ENCODE measurements at regions not wholly inside any gene's neighbourhood (a gene's known extent, or its start where the extent isn't known, plus 50 kb on each side); places are given as distances from the start of the nearest gene placed in this dataset.

- TF ChIP-seq, protein P1, sequence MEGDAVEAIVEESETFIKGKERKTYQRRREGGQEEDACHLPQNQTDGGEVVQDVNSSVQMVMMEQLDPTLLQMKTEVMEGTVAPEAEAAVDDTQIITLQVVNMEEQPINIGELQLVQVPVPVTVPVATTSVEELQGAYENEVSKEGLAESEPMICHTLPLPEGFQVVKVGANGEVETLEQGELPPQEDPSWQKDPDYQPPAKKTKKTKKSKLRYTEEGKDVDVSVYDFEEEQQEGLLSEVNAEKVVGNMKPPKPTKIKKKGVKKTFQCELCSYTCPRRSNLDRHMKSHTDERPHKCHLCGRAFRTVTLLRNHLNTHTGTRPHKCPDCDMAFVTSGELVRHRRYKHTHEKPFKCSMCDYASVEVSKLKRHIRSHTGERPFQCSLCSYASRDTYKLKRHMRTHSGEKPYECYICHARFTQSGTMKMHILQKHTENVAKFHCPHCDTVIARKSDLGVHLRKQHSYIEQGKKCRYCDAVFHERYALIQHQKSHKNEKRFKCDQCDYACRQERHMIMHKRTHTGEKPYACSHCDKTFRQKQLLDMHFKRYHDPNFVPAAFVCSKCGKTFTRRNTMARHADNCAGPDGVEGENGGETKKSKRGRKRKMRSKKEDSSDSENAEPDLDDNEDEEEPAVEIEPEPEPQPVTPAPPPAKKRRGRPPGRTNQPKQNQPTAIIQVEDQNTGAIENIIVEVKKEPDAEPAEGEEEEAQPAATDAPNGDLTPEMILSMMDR (IDR thresholded peaks at IDR 0.05; ENCODE audit: control extremely low read depth in 1 of 3, insufficient read depth in 1 of 3, low read depth in 1 of 3, low read length in 3 of 3), result no peak
- TF ChIP-seq, protein P2, sequence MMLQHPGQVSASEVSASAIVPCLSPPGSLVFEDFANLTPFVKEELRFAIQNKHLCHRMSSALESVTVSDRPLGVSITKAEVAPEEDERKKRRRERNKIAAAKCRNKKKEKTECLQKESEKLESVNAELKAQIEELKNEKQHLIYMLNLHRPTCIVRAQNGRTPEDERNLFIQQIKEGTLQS (IDR thresholded peaks at IDR 0.05; ENCODE audit: insufficient read depth, low read depth, low read length), result no peak
- no peak for TF ChIP-seq EZH2 (IDR thresholded peaks at IDR 0.05; ENCODE audit: low read depth, low read length, severe bottlenecking)
- TF ChIP-seq POLR2A (IDR thresholded peaks at IDR 0.05; ENCODE audit: control extremely low read depth in 1 of 2, low read depth in 2 of 2, low read length in 2 of 2), result no peak
- TF ChIP-seq EP300 (IDR thresholded peaks at IDR 0.05; ENCODE audit: borderline replicate concordance in 1 of 2, low read depth in 2 of 2, low read length in 2 of 2), result no peak
- TF ChIP-seq TAF1 (IDR thresholded peaks at IDR 0.05; ENCODE audit: low read depth, low read length), result no peak
- TF ChIP-seq ASH2L (IDR thresholded peaks at IDR 0.05; ENCODE audit: low read length), result no peak
- no peak for TF ChIP-seq YY1 (IDR thresholded peaks at IDR 0.05; ENCODE audit: low read depth, low read length)
- TF ChIP-seq CREB1 (IDR thresholded peaks at IDR 0.05), result no peak
- TF ChIP-seq RAD21 (IDR thresholded peaks at IDR 0.05 in 1 of 2, conservative IDR thresholded peaks at IDR 0.05 in 1 of 2; ENCODE audit: low read depth in 2 of 2, low read length in 2 of 2), result no peak
- TF ChIP-seq POLR2AphosphoS5 (IDR thresholded peaks at IDR 0.05; ENCODE audit: low read depth, low read length), result no peak
- TF ChIP-seq EGR1 (IDR thresholded peaks at IDR 0.05; ENCODE audit: borderline replicate concordance, low read depth, low read length), result no peak
Observed at GRCh38 chr7:115260381-115260780, 338.5 kb downstream of the MDFIC start.
